Stimulated activated CD4-positive, alpha-beta T cell treated with anti-CD3 and anti-CD28 coated beads, Interleukin-12 subunit alpha, Interleukin-12 subunit beta, amount 100 ng/mL, for 48 hours (primary cell): ENCODE measurements at regions not wholly inside any gene's neighbourhood (a gene's known extent, or its start where the extent isn't known, plus 50 kb on each side); places are given as distances from the start of the nearest gene placed in this dataset.
"Not testable (repeated sequence)": the region's sequence is repeated elsewhere in the genome, so short reads cannot be mapped to it uniquely, and the experiment has no call there.

Experiments used
- DNase-seq, 3 donors: peaks; one replicate each; pipeline ENCODE4 v3.0.0-alpha.2; 2020; ENCODE audit warnings: low read depth in 2 of 3, low spot score in 1 of 3

DNA sequence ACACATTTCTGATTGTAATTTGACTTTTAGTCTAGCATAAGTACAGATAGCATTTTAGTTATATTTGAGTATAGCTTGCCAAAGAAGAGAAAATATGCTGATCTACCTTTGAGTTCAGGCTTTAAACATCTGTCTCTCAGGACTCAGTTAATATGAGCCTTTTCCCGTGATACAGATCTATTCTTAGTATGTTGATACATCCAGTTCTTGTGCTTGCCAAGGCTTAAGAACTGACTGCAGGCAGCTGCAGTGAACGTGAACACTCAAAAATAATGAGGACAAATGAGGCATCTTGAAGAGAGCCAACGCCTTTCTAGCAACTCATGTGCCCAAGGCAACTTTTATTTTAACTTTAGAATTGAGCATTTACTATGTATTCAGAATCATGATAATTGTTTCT lies 325.5 kb downstream of the SI start:
- no peak for DNase-seq

DNA sequence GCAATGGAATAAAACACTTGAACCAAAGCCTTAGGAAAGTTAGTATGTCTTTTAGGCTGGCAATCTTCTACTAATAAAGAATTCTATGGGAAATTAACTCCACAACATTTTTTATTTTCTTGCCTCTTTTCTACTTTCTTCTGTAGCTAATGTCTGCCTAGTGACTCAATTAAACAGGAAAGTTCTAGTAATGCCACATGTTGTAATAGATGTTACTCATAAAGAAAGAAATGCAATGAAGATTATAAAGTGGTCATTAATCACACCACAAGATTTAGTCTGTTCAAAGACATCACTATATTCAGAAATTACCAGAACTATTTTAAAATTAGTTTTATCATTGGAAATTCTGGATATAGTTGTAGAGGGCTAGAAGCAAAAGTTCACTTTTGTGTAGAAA lies 329.7 kb downstream of the SI start:
- no peak for DNase-seq

DNA sequence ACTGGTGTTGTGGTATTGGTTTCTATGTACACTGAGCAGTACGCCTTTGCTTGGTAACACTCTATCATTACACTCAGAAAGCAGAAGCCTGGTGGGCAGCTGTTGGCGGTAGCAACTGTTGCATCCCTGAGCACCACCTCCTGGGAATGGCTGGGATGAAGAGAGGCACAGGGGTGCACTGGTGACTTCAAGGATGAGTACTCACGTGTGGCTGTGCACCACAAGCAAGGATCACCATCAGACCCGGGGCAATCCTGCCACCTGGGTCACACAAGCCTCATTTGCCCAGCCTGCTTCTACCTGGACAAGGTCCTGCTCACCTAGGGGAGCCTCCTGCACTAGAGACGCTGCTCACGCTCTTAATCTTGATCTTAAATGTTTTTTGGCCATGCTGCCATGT lies 336.4 kb downstream of the SI start:
- DNase-seq: no peak

DNA sequence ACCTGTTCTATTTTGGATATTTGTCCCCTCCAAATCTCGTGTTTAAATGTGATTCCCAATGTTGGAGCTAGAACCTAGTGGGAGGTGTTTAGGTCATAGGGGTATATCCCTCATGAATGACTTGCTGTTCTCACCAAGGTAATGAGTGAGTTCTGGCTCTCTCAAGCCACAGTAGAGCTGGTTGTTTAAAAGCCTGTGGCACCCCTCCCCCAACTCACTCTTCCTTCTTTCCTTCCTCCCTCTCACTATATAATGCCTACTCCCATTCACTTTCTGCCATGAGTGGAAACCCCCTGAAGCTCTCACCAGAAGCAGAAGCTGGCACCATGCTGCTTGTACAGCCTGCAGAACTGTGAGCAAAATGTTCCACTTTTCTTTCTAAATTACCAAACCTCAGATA lies 341.1 kb downstream of the SI start:
- DNase-seq: no peak

DNA sequence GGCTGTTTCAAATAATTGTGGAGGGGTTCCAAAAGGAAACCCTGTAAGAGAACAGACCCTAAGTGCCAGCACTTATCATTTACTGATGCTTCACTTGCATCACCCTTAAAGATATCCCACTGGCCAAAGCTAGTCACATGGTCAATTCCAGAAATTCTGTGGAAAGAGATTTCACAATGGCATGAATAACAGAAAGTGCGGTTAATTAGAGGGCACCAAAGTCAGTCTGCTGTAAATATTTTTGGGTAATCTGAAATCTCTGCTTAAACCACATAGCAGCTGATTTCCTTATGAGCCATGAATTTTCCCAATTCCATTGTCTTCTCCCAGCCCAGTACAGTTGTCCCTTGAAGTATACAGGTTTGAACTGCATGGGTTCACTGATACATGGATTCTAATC lies 346.1 kb downstream of the SI start:
- DNase-seq: no peak

DNA sequence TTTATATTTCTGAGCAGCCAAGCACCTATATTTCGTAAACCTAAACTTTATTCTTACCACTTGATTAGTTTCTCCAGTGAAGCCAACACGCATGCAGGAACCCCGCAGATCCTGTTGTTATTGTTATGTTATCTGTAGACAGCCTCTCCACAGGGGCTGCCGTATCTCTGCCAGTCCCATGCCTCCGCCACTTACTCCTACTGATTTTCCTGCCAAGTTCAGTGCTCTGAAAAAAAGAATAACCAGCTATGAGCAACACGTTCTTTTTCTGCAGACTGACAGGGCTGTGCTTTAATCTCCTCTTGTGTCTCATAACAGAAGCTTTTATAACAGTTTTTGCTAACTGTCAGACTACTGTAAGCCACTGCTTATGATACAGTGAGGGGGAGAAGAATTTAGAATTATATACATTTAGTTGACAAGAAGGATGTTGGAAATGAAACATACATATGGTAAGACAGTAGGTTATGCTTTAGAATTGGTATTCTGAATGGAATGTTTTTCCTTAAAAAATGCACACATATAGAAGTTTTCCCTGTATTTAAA lies 347.4 kb downstream of the SI start:
- no peak for DNase-seq

DNA sequence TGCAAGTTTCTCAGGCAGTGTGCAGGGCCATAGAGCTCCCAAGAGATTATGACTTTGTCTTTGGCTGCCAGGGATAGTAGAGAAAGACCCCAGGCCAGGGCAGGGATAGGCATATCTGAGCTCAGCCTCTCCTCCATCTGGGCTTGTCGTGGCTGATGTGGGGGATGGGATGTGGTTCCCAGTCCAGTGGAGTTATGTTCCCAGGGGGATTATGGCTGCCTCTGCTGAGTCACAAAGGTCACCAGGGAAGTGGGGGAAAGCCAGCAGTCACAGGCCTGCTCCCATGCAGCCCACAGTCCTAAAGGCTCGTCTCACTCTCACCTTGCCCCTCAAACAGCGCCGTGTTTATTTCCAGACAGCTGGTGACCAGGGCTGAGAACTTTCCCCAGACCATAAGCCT lies 354.9 kb downstream of the SI start:
- DNase-seq: no peak

DNA sequence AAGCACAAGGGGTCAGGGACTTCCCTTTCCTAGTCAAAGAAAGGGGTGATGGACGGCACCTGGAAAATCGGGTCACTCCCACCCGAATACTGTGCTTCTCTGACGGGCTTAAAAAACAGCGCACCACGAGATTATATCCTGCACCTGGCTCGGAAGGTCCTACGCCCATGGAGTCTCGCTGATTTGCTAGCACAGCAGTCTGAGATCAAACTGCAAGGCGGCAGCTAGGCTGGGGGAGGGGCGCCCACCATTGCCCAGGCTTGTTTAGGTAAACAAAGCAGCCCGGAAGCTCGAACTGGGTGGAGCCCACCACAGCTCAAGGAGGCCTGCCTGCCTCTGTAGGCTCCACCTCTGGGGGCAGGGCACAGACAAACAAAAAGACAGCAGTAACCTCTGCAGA lies 375.5 kb downstream of the SI start:
- DNase-seq: not testable (repeated sequence)

DNA sequence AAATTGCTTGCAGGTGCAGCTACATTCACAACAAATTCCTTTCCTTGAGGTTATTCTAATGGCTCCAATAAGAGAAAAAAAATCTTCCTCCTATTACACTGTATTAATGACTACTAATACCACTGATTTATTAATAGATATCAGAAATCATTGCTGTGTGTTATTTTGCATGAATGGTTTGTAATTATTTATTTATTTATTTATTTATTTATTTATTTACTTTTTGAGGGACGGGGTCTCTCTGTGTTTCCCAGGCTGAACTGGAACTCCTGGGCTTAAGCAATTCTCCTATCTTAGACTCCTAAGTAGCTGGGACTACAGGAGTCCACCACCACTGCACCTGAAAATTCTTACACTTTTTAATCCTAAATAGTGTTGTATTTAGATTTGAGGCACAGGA lies 390.4 kb downstream of the SI start:
- no peak for DNase-seq

DNA sequence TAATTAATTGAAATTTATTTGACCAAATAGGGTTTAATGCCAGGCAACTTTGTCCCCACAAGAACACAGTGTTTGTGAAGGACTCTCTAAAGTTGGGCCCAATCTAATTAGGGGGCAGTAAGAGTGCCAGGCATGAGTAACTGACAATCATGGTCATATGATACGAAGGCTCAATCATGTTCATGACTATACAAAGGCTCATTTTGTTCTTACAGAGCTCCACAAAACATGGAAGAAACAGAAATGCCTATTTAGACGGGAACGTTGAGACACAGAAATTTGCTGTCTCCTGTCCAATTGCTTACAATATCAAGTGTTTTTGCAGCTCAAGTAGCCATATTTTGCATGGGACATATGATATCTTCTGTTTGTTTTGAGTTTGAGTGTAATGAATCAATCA lies 391.1 kb downstream of the SI start:
- no peak for DNase-seq

DNA sequence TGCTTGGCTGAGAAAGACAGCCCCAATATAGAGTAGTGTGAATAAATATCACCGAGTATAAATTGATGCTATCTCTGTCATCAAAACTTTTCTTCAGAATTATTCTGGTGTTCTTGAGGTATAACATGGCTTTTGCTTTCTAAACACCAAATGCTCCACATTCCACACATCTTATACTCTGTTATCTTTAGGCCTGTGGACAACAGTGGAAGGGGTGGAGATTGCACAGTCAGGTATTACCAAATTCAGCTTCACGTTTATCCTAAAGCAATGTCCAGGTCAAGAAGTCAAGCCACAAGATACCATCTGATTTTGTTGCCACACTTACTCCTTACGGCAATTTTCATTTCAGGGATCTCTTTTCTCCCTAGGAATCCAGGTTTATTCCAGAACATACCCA lies 394.8 kb downstream of the SI start:
- no peak for DNase-seq

DNA sequence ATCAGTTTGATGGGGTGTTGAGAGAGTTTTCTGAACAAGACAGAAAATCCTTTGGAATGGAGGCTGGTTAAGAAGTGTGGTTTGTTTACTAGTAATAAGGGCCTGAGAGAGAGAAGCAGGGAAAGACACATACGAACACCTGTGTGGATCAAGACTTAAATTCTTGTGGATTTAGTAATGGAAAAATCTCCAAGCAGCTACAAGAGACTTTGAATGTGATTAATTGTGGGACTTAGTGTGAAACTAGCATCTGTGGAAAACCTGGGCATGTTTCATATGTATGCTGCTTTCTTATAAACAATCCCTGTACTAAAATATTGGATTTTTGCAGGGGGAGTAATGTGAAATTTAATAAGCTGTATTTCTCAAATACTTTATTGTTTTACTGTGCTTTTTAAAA lies 399.1 kb downstream of the SI start:
- DNase-seq: no peak

DNA sequence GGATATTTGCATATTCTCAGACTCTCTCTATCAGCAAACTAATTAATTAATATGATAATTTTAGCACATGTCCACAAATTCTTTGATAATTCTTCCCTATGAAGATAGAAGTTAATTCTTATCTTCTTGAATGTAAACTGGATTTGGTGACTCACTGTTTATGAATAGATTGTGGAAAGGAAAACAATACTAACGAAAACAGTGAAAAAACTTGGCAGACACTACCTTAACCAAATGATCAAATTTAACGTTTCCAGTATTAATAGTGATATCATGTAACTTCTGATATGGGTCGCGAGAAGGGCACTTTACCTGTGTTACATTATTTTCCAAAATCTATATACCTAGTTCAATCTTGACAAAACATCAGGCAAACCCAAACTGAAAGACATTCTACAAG lies 401.0 kb downstream of the SI start:
- DNase-seq: no peak

DNA sequence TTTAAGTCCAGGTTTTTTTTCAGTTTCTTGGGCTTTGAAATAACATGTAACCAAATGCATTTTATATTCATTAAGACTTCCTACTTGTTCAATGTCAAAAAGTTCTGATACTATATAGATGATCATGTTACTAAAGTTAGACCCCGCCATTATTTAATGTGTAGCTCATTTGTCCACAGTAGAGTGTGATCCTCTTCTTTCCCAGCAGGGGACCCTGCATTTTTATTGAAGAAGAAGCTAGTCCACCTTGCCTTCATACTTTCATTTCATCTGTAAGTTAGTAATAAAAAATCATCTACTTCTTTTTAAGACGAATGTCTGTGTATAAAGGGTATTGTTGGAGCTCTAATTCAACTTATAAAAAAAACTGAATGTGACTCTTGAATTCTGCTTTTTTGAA lies 404.6 kb downstream of the SI start:
- no peak for DNase-seq

DNA sequence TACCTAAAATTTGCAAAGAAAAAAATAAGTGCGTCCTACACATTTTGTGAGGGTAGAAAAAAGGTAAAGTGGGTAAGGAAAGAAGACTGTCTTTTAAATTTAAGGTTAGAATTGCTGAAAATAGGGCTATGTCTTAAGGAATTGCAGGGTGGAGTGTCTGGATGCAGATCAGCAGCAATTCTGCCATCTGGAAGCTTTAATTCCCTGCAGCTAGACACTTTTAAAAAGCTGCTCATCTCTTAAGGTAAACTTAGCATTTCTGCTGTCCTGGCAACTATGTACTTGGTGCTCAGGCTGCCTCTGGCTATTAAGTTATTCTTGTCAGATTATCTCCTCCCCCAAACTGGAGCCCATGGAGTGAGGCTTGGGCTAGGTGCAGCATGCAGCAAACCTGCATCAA lies 420.2 kb downstream of the SI start:
- no peak for DNase-seq

DNA sequence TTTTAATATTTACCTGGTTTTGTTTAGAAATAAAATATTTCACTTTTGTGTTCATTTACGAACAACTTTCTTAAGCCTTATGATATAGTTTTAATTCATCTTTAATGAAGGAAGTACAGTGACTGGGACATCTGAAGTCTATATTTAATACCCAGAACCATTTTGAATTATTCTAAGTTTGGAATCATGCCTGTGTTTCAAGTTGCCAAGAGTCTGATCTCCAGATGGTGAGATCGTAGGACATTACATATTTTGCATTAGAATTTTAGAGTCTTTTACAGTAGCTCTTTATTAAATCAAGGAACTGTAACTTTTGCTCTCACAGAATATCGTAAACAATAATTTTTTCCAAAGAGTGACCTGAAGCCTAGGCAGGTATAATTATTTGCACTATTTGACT lies 420.7 kb downstream of the SI start:
- DNase-seq: no peak

DNA sequence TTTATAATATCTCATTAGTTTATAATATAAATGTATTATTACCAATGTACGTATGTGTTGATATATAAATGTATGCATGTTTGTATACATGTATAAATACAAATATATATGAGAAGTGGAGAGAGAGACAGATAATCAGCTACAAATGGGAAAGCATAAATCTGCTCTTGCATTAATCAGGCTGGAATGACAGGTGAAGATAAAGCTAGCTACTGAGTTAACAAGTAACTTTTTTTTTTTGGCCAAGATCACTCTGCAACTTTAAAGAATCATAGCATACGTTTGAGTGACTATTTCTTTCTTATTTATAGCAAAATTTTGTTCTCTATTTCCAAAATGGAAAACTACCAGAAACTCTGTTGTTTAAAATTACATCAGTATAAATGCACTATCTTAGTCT lies 422.8 kb downstream of the SI start:
- no peak for DNase-seq

DNA sequence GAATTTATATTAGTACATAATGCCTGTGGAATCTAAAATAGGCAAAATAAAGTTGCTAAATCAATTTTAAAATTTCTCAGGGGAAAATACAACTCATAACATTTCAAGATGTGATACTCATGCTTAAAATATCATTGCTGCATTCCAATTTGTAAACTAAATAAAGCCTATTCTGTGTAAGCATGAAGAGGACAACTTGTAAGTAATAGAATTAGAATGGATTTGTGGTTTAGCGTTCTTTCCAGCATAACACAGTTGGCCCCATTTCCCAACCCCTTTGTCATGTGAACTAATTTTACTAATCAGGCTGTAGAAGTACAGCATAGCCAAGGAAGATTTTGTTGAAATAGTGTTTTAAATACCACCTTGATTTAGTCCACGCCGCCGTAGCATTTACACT lies 437.2 kb downstream of the SI start:
- no peak for DNase-seq

DNA sequence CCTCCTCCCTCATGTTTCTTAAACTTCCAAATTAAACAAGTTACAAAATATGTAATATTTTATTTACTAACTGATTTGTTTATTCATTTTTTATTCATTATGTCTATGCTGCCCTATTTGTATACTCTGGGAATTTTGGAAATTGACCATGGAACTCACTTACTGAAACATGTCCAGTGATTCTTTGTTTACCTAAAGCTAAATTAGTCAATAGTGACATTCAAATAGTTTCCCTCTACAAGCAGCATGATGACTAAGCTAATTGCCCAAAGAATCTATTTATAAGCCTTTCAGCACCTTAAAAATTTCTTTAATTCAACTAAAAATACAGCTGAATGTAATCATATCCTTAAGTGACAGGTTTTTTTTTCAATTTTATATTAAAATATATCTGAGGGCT lies 437.7 kb downstream of the SI start:
- DNase-seq: no peak

DNA sequence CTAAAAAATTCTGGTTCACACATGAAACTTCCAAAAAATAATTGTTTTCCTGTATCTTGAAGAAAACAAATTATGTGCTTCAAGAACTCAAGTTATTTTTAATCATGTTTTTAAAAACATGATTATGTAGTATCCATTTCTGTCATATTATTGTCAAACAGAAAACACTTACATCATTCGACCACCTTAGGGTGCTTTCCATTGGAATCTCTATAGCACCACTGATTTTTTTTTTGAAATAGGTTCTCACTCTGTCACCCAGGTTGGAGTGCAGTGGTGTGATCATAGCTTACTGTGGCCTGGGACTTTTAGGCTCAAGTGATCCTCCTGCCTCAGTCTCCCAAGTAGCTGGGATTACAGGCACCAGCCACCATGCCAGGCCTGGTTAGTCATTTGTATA lies 457.3 kb downstream of the SI start:
- DNase-seq: no peak

DNA sequence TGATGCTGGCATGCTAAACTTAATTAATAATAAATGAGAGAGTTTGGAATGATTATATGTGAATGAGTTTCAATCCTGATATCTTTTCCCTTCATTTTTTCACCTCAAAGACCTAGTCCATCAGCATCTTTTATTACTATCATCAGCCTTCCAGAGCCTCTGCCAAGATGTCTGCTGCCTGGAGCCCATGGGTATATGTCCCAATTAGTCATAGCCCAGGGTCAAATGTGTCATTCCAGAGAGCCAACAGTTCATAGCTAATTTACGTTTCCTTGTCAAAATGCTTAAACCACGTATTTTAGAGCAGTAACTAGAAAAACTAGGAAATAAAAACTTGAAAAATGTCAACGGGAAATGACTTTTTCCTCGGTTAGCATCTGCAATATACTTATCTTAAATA lies 457.9 kb downstream of the SI start:
- DNase-seq: no peak

DNA sequence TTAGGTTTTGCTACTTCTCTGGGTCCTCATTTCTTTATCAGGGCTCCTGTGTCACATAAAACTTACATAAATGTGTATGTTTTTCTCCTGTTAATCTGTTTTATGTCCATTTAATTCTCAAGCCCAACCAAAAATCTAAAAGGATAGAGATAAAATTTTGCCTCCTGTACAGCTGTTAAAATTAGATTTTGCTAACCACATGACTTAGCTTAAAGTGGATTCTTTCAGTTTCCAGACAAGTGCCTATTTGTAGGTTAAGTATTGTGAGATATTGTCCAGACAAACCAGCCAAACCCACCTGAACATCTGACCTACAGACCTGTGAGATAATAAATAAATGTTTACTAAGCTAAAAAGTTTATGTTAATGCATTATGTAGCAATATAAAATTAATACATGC lies 465.5 kb downstream of the SI start:
- DNase-seq: no peak

DNA sequence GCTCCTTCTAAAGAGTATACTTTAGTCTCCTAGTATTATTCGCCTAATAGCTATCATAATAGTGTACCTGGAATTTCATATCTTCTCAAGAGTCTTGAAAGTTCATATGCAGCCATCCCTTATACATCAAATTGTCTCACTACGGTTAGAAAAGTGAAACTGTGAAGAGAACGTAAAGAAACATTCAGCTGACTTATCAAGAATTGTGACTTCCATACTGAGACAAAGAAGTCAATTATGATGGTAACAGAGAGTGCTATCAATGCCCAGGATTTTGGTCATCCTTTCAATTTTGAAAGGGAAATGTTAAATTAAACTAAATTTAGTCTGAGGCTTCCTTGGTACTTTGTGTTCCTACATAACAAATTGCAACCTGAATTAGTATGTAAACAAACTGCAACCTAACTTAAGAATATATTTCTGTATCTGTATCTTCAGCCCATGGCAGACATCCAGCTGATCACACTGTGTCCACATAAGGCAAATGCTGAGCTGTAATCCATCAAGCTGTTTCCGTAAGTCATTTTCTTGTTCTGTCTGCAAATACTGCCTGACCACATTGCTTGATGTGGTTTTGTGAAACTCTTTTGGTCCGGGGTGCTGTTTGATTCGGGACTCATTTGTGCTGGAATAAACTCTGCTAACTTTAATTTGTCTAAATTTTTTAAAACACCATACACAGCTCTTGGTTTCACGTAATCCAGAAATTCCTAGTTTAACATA lies 469.6 kb downstream of the SI start:
- no peak for DNase-seq

DNA sequence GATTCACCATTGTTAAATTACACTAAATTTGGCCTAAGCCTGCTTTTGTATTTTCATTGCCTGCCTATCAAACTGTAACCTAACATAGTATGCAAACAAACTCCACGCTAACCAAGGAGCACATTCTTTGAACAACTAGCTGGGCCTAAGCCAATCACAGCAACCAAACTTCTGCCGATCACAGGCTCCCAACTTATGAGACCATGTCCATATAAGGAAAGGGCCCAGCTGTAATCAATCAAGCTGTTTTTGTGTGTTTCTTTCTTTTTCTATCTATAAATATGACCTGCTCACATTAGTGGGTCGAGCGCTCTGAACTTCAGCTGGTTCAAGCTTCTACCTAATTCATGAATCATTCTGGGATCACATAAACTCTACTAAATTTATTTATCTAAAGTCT lies 473.6 kb downstream of the SI start:
- DNase-seq: no peak
